Prostate gland (tissue), 2 donors: ENCODE measurements at regions not wholly inside any gene's neighbourhood (a gene's known extent, or its start where the extent isn't known, plus 50 kb on each side); places are given as distances from the start of the nearest gene placed in this dataset.
"Not testable (repeated sequence)": the region's sequence is repeated elsewhere in the genome, so short reads cannot be mapped to it uniquely, and the experiment has no call there.

Source experiments
- CTCF ChIP-seq, 4 experiments: fragments of 200-600 bp in 2 of 4; fragments of 450-650 bp in 2 of 4; sonication (generic) in 2 of 4; IDR thresholded peaks; 1 replicate in 3 of 4; 2 replicates in 1 of 4; pipeline ENCODE4 v1.5.1; 2016 to 2019; ENCODE audit warnings: antibody characterized with exemption in 4 of 4, mild to moderate bottlenecking in 2 of 4, moderate library complexity in 2 of 4
- POLR2A ChIP-seq: fragments of 450-650 bp; IDR thresholded peaks from one replicate; pipeline ENCODE4 v1.6.1; 2016; ENCODE audit warnings: antibody characterized with exemption, mild to moderate bottlenecking
- POLR2AphosphoS5 ChIP-seq: sonication (generic); formaldehyde crosslinking; IDR thresholded peaks from one replicate; pipeline ENCODE4 v1.6.1; 2017; ENCODE audit warnings: antibody characterized with exemption

GRCh38 chr5:96289287-96289686 lies 143.8 kb downstream of the PCSK1 start:
- TF ChIP-seq CTCF (IDR thresholded peaks at IDR 0.05); POLR2AphosphoS5; POLR2A: not testable (repeated sequence)
